IMR-90 (cell line): ENCODE measurements at regions not wholly inside any gene's neighbourhood (a gene's known extent, or its start where the extent isn't known, plus 50 kb on each side); places are given as distances from the start of the nearest gene placed in this dataset.

ENCODE experiments used
- ATAC-seq: fragments of 200-7000 bp; cut with Tn5 transposase; 2 replicates; pipeline ENCODE4 v1.9.1; 2020; ENCODE audit warnings: low read depth, mild to moderate bottlenecking, moderate library complexity
- BruUV-seq: library from RNA; stranded (reverse); fragments of 400-500 nt; replicated peaks from 2 replicates; lab custom pipeline; 2021; lab: Mats Ljungman, UMichigan
- CTCF ChIA-PET: fragments of 300-600 bp; formaldehyde crosslinking; extraction: SDS; loops from one replicate; lab custom pipeline; 2021; ENCODE audit warnings: antibody characterized with exemption; lab: Yijun Ruan, JAX
- POLR2A ChIA-PET: fragments of 300-600 bp; sonication (Branson Sonifier 250); formaldehyde crosslinking; loops from one replicate; lab custom pipeline; 2022; ENCODE audit warnings: antibody characterized with exemption; ENCODE audit not compliant: unreplicated experiment; lab: Charles Lee
- DNase-seq: peaks from one replicate; pipeline ENCODE4 v3.0.0; 2013
- H2AFZ ChIP-seq: replicated peaks from 2 replicates; pipeline ENCODE3; 2013; ENCODE audit warnings: low read length, mild to moderate bottlenecking; ENCODE audit not compliant: poor library complexity
- H2AK5ac ChIP-seq: 2 replicates; pipeline ENCODE4 v1.6.1; 2013; ENCODE audit warnings: low read depth, low read length, inconsistent platforms
- H2AK9ac ChIP-seq: replicated peaks from 2 replicates; pipeline ENCODE3; 2013; ENCODE audit warnings: mild to moderate bottlenecking, low read depth, low read length, moderate library complexity; ENCODE audit not compliant: poor library complexity
- H2BK120ac ChIP-seq: 2 replicates; pipeline ENCODE4 v1.6.1; 2013; ENCODE audit warnings: low read depth, low read length, inconsistent platforms
- H2BK15ac ChIP-seq: 3 replicates; pipeline ENCODE4 v1.6.1; 2013; ENCODE audit warnings: low read depth, low read length, inconsistent platforms
- H2BK20ac ChIP-seq: 2 replicates; pipeline ENCODE4 v1.6.1; 2013; ENCODE audit warnings: low read depth, mild to moderate bottlenecking, inconsistent platforms, low read length, moderate library complexity
- H2BK5ac ChIP-seq: 2 replicates; pipeline ENCODE4 v1.6.1; 2013; ENCODE audit warnings: mild to moderate bottlenecking, low read depth, low read length, inconsistent platforms; ENCODE audit not compliant: poor library complexity, severe bottlenecking
- H3K14ac ChIP-seq: replicated peaks from 2 replicates; pipeline ENCODE4 v1.6.1; 2013; ENCODE audit warnings: low read depth, low read length, inconsistent platforms
- H3K18ac ChIP-seq: 2 replicates; pipeline ENCODE4 v1.6.1; 2013; ENCODE audit warnings: low read depth, low read length, control low read depth
- H3K23ac ChIP-seq: 2 replicates; pipeline ENCODE4 v1.6.1; 2013; ENCODE audit warnings: low read depth, low read length, inconsistent platforms
- H3K27ac ChIP-seq: 2 replicates; pipeline ENCODE4 v1.5.1; 2013; ENCODE audit warnings: mild to moderate bottlenecking, control low read depth, low read length; ENCODE audit not compliant: insufficient read depth
- H3K27me3 ChIP-seq: 2 replicates; pipeline ENCODE4 v1.6.1; 2013; ENCODE audit warnings: low read length; ENCODE audit not compliant: control insufficient read depth, insufficient read depth
- H3K36me3 ChIP-seq: 2 replicates; pipeline ENCODE4 v1.6.1; 2013; ENCODE audit warnings: low read length, mixed read lengths; ENCODE audit not compliant: control insufficient read depth, insufficient read depth
- H3K4ac ChIP-seq: 2 replicates; pipeline ENCODE4 v1.6.1; 2013; ENCODE audit warnings: low read depth, low read length, inconsistent platforms
- H3K4me1 ChIP-seq: 2 replicates; pipeline ENCODE4 v1.6.1; 2013; ENCODE audit warnings: low read length, mixed read lengths; ENCODE audit not compliant: control insufficient read depth, insufficient read depth
- H3K4me2 ChIP-seq: 2 replicates; pipeline ENCODE4 v1.6.1; 2013; ENCODE audit warnings: low read depth, mild to moderate bottlenecking, control low read depth, low read length, moderate library complexity
- H3K4me3 ChIP-seq: 2 replicates; pipeline ENCODE4 v1.5.1; 2013; ENCODE audit warnings: low read depth, mild to moderate bottlenecking, control low read depth, low read length, moderate library complexity; ENCODE audit not compliant: insufficient read depth
- H3K56ac ChIP-seq: 2 replicates; pipeline ENCODE4 v1.6.1; 2013; ENCODE audit warnings: low read length, inconsistent platforms; ENCODE audit not compliant: insufficient read depth; ENCODE audit errors: extremely low read depth
- H3K79me1 ChIP-seq, 2 experiments: 2 replicates each; pipeline ENCODE4 v1.6.1; 2013; ENCODE audit warnings: low read length in 2 of 2, inconsistent platforms in 1 of 2, low read depth in 1 of 2
- H3K9ac ChIP-seq: 2 replicates; pipeline ENCODE4 v1.6.1; 2013; ENCODE audit warnings: low read depth, low read length, control low read depth
- H3K9me1 ChIP-seq: 2 replicates; pipeline ENCODE4 v1.6.1; 2013; ENCODE audit warnings: low read length, inconsistent platforms; ENCODE audit not compliant: insufficient read depth
- H3K9me3 ChIP-seq: 2 replicates; pipeline ENCODE4 v1.6.1; 2013; ENCODE audit warnings: low read length; ENCODE audit not compliant: control insufficient read depth, insufficient read depth
- H4K20me1 ChIP-seq: 2 replicates; pipeline ENCODE4 v1.6.1; 2013; ENCODE audit warnings: low read length, inconsistent platforms; ENCODE audit not compliant: insufficient read depth
- H4K5ac ChIP-seq: 2 replicates; pipeline ENCODE4 v1.6.1; 2013; ENCODE audit warnings: mild to moderate bottlenecking, low read depth, low read length, control low read depth
- H4K8ac ChIP-seq, 2 experiments: 2 replicates each; pipeline ENCODE4 v1.6.1; 2013; ENCODE audit warnings: low read depth in 2 of 2, low read length in 2 of 2, control low read depth in 1 of 2, inconsistent platforms in 1 of 2
- H4K91ac ChIP-seq: 2 replicates; pipeline ENCODE4 v1.6.1; 2013; ENCODE audit warnings: low read depth, low read length, inconsistent platforms; ENCODE audit not compliant: insufficient read depth
- CHD1 ChIP-seq: IDR thresholded peaks from 2 replicates; pipeline ENCODE4 v1.6.1; 2012; ENCODE audit warnings: low read depth, low read length, improper control_type of control experiment
- FOS ChIP-seq: fragments of 150-350 bp; IDR thresholded peaks from 2 replicates; pipeline ENCODE4 v1.6.1; 2016; ENCODE audit warnings: low read depth, low read length
- MAFK ChIP-seq: IDR thresholded peaks from 2 replicates; pipeline ENCODE4 v1.6.1; 2012; ENCODE audit warnings: low read depth, low read length, improper control_type of control experiment
- MAZ ChIP-seq: IDR thresholded peaks from 2 replicates; pipeline ENCODE4 v1.6.1; 2012; ENCODE audit warnings: low read depth, mild to moderate bottlenecking, low read length, improper control_type of control experiment, moderate library complexity, borderline replicate concordance
- MXI1 ChIP-seq: IDR thresholded peaks from 2 replicates; pipeline ENCODE4 v1.6.1; 2012; ENCODE audit warnings: low read depth, mild to moderate bottlenecking, low read length, moderate library complexity, borderline replicate concordance
- POLR2A ChIP-seq: IDR thresholded peaks from 2 replicates; pipeline ENCODE4 v1.6.1; 2012; ENCODE audit warnings: mild to moderate bottlenecking, low read depth, low read length
- RAD21 ChIP-seq: IDR thresholded peaks from 2 replicates; pipeline ENCODE4 v1.6.1; 2012; ENCODE audit warnings: low read length, improper control_type of control experiment
- WGBS, 2 experiments: methylation state at CpG; one replicate each; pipeline versions ENCODE4 v1.1.5 to v1.1.7; 2013; ENCODE audit warnings: missing lambda C conversion rate in 2 of 2; ENCODE audit not compliant: insufficient read length in 1 of 2; ENCODE audit errors: extremely low coverage in 2 of 2; 5-methylcytosine and 5-hydroxymethylcytosine counted together
- dilution Hi-C: fragments of 300-500 bp; cut with HindIII; formaldehyde crosslinking; loops from one replicate; pipeline ENCODE4 v1.14.3; 2018; ENCODE audit warnings: low sequenced_read_pairs; ENCODE audit not compliant: unreplicated experiment
- in situ Hi-C: fragments of 300-500 bp; cut with MboI; formaldehyde crosslinking; loops from 3 replicates; pipeline ENCODE4 v1.14.3; 2019; ENCODE audit warnings: low sequenced_read_pairs, inconsistent platforms, mixed read lengths
- intact Hi-C: fragments of 100-400 bp; cut with micrococcal nuclease; formaldehyde crosslinking; loops from 2 replicates; pipeline ENCODE4 v1.10.0; 2022

- dilution Hi-C loops (no loop called here), intact Hi-C loops (no loop called here), in situ Hi-C loops (no loop called here)
- DNase-seq (no peak), ATAC-seq (no peak)
- H4K8ac ChIP-seq, result no peak overlapping the region
- no peaks in the 10 kb centered on the region for H3K27me3 ChIP-seq
- H3K4me1 ChIP-seq, result peaks cover 3% of the 10 kb centered on the region
- ChIA-PET POLR2A (no interaction called here), CTCF (no interaction called here)
- BruUV-seq, result no TSS peak
- no peak overlapping the region for H3K4me3 ChIP-seq
- no peaks in the 10 kb centered on the region for H3K36me3 ChIP-seq
- H4K20me1 ChIP-seq, result no peaks in the 10 kb centered on the region
- H3K9ac ChIP-seq, result no peak overlapping the region
- no peak overlapping the region for H3K4me2 ChIP-seq
- no peak overlapping the region for H3K23ac ChIP-seq
- H4K91ac ChIP-seq, result no peak overlapping the region
- H3K79me1 ChIP-seq, result no peaks in the 10 kb centered on the region
- no peak overlapping the region for H2BK15ac ChIP-seq
- no peak overlapping the region for H3K4ac ChIP-seq
- H2AK5ac ChIP-seq, result no peak overlapping the region
- no peak overlapping the region for H4K5ac ChIP-seq
- no peak overlapping the region for H2BK20ac ChIP-seq
- peaks cover 5% of the 10 kb centered on the region for H3K9me1 ChIP-seq
- H2AFZ ChIP-seq, result no peak overlapping the region
- no peaks in the 10 kb centered on the region for H3K9me3 ChIP-seq
- no peak overlapping the region for H3K56ac ChIP-seq
- H2AK9ac ChIP-seq, result no peak overlapping the region
- no peak overlapping the region for H2BK120ac ChIP-seq
- H3K18ac ChIP-seq, result no peak overlapping the region
- TF ChIP-seq MXI1 (no peak), RAD21 (no peak), CHD1 (no peak), POLR2A (no peak), MAZ (no peak), FOS (no peak), MAFK (no peak)
- no peak overlapping the region for H3K14ac ChIP-seq
- no peak overlapping the region for H2BK5ac ChIP-seq
- no peak overlapping the region for H3K27ac ChIP-seq
- WGBS, 2 experiments, result no CpG with 5 or more reads among the region's 1 CpG
Measured at GRCh38 chr2:220029013-220029412, 401.6 kb downstream of the SLC4A3 start.
